ENCODE measurements at regions not wholly inside any gene's neighbourhood (a gene's known extent, or its start where the extent isn't known, plus 50 kb on each side); places are given as distances from the start of the nearest gene placed in this dataset.

DNA sequence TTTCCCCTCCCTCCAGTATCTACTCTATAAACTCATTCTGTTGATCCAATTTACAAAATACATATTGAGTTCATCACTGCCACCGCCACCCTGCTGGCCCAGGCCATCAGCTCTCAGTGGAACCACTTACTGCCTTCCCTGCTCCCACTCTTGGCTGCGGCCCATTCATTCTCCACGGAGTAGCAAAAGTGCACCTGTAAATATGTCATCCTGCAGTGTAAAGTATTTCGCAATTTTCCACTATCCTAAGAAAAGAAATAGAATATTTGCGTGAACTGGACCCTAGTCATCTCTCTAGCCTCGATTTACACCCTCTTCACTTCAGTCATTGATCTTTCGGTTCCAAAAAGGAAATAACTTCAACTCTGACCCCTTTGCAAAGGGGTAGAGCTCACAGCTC lies 258.3 kb upstream of the TFAP2D start:
- Mint-ChIP-seq H3K9me3 (ENCODE audit: low read depth) (no peaks in the 10 kb centered on the region), H3K36me3 (ENCODE audit: insufficient read depth) (no peaks in the 10 kb centered on the region), H3K4me3 (ENCODE audit: low read depth) (no peak overlapping the region), H3K27ac (no peak overlapping the region), H3K27me3 (no peaks in the 10 kb centered on the region), H3K4me1 (ENCODE audit: low read depth) (no peaks in the 10 kb centered on the region)
- TF ChIP-seq, protein P1, sequence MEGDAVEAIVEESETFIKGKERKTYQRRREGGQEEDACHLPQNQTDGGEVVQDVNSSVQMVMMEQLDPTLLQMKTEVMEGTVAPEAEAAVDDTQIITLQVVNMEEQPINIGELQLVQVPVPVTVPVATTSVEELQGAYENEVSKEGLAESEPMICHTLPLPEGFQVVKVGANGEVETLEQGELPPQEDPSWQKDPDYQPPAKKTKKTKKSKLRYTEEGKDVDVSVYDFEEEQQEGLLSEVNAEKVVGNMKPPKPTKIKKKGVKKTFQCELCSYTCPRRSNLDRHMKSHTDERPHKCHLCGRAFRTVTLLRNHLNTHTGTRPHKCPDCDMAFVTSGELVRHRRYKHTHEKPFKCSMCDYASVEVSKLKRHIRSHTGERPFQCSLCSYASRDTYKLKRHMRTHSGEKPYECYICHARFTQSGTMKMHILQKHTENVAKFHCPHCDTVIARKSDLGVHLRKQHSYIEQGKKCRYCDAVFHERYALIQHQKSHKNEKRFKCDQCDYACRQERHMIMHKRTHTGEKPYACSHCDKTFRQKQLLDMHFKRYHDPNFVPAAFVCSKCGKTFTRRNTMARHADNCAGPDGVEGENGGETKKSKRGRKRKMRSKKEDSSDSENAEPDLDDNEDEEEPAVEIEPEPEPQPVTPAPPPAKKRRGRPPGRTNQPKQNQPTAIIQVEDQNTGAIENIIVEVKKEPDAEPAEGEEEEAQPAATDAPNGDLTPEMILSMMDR (IDR thresholded peaks at IDR 0.05; ENCODE audit: unreplicated experiment), result no peak
- DNase-seq (ENCODE audit: low spot score, unreplicated experiment), result no peak

DNA sequence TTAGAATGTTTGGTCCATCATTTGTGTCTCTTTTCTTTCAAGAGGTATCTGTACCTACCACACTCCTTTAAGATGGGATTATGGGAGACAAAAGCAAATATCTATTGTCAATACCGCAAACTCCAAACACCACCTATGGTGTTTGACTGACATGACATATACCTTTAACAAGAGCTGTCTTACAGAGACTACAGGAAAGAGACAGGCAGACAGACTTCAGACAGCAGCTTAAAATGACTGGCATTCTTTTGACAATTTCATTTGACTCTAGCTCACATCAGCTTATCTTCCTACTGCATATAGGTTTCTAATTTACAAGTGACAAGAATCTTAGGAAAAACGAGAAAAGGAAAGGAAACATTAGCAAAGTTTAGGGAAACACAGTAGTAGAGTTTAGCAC lies 256.0 kb upstream of the TFAP2D start:
- Mint-ChIP-seq H3K27me3 (no peaks in the 10 kb centered on the region), H3K4me3 (ENCODE audit: low read depth) (no peak overlapping the region), H3K36me3 (ENCODE audit: insufficient read depth) (no peaks in the 10 kb centered on the region), H3K4me1 (ENCODE audit: low read depth) (no peaks in the 10 kb centered on the region), H3K9me3 (ENCODE audit: low read depth) (no peaks in the 10 kb centered on the region), H3K27ac (no peak overlapping the region)
- TF ChIP-seq, protein P1 (IDR thresholded peaks at IDR 0.05; ENCODE audit: unreplicated experiment), result no peak
- no peak for DNase-seq (ENCODE audit: low spot score, unreplicated experiment)

DNA sequence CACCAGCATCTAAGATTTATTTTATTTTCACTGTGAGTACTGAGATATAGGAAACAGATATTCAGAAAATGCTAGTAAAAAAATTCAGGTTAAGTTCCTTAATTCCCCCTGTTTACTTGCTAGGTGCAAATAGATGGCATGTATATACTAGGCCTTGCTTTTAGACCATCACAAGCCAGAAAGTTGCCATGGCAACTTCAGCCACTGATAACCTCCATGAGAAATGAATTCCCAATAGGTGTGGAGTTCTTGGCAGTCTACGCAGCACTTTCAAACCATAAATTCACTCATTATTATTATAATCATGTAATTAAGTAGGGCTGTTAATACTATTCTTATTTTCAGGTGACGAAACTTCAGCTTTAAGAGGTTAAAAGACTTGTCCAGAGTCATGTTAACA lies 251.6 kb upstream of the TFAP2D start:
- no peak for DNase-seq (ENCODE audit: low spot score, unreplicated experiment)
- Mint-ChIP-seq H3K4me3 (ENCODE audit: low read depth) (no peak overlapping the region), H3K4me1 (ENCODE audit: low read depth) (no peaks in the 10 kb centered on the region), H3K27me3 (no peaks in the 10 kb centered on the region), H3K27ac (no peak overlapping the region), H3K9me3 (ENCODE audit: low read depth) (no peaks in the 10 kb centered on the region), H3K36me3 (ENCODE audit: insufficient read depth) (no peaks in the 10 kb centered on the region)
- TF ChIP-seq, protein P1 (IDR thresholded peaks at IDR 0.05; ENCODE audit: unreplicated experiment), result no peak

DNA sequence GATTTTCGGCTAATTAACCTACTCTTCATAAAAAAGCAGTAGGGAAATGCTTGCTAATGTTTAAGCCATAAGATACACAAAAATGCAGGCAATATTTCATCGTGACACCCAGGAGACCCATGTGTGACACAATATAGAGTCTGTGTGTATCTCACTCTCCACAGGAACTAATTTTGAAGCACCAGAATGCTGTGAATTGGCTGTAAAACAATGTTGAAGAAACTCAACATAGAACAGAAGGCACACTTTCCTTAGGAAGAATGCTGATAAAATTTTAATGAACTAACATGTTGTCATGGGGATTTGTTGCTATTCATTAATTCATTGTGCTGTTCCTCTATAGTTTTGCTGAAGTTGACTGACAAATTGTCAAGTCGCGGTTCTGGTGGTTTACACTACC lies 249.4 kb upstream of the TFAP2D start:
- Mint-ChIP-seq H3K27ac (no peak overlapping the region), H3K4me3 (ENCODE audit: low read depth) (no peak overlapping the region), H3K4me1 (ENCODE audit: low read depth) (no peaks in the 10 kb centered on the region), H3K27me3 (no peaks in the 10 kb centered on the region), H3K9me3 (ENCODE audit: low read depth) (no peaks in the 10 kb centered on the region), H3K36me3 (ENCODE audit: insufficient read depth) (no peaks in the 10 kb centered on the region)
- no peak for DNase-seq (ENCODE audit: low spot score, unreplicated experiment)
- TF ChIP-seq, protein P1 (IDR thresholded peaks at IDR 0.05; ENCODE audit: unreplicated experiment), result no peak

DNA sequence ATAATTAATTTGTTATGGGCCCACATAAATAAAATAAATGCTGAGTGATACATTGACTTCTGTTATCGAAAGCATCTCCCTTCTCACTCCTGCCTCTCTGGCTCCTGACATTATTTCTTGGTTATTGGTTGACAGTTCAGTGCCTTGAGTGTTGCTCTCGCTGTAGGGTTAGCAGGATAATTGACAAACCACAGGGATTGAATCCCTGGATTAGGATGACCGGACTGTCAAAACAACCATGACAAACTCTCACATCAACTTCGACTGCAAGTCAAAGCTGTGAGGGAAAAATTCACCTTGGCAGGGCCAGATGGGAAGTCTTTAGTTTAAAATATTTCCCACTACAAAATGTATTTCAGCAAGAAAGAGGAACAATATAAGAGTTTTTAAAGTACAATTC lies 245.4 kb upstream of the TFAP2D start:
- no peak overlapping the region for H3K4me3 Mint-ChIP-seq (ENCODE audit: low read depth)
- H3K4me1 Mint-ChIP-seq (ENCODE audit: low read depth), result no peaks in the 10 kb centered on the region
- H3K27ac Mint-ChIP-seq, result no peak overlapping the region
- TF ChIP-seq, protein P1 (IDR thresholded peaks at IDR 0.05; ENCODE audit: unreplicated experiment), result no peak
- no peaks in the 10 kb centered on the region for H3K27me3 Mint-ChIP-seq
- H3K36me3 Mint-ChIP-seq (ENCODE audit: insufficient read depth), result no peaks in the 10 kb centered on the region
- no peaks in the 10 kb centered on the region for H3K9me3 Mint-ChIP-seq (ENCODE audit: low read depth)
- no peak for DNase-seq (ENCODE audit: low spot score, unreplicated experiment)
